CD4-positive, alpha-beta T cell (primary cell): ENCODE measurements at regions not wholly inside any gene's neighbourhood (a gene's known extent, or its start where the extent isn't known, plus 50 kb on each side); places are given as distances from the start of the nearest gene placed in this dataset.

Source experiments
- ATAC-seq: fragments of 200-7000 bp; cut with Tn5 transposase; one replicate; pipeline ENCODE4 v1.10.0; 2022; ENCODE audit warnings: mild to moderate bottlenecking; ENCODE audit not compliant: poor library complexity
- CTCF ChIA-PET: fragments of 350-600 bp; sonication (Branson Sonifier 250); formaldehyde crosslinking; loops from one replicate; lab custom pipeline; 2021; ENCODE audit warnings: antibody characterized with exemption, inconsistent platforms; lab: Charles Lee
- POLR2A ChIA-PET: fragments of 350-600 bp; sonication (Branson Sonifier 250); formaldehyde crosslinking; loops from one replicate; lab custom pipeline; 2021; ENCODE audit warnings: antibody characterized with exemption, inconsistent platforms; lab: Charles Lee
- DNase-seq, 14 experiments: peaks; one replicate each; pipeline ENCODE4 v3.0.0-alpha.2; 2013 to 2020; ENCODE audit warnings: mixed read lengths in 2 of 14
- H3K27ac ChIP-seq, 2 donors: one replicate each; pipeline versions ENCODE4 v1.5.1 to v1.7.0; 2013; ENCODE audit warnings: low read length in 2 of 2, low read depth in 1 of 2, mild to moderate bottlenecking in 1 of 2
- H3K27me3 ChIP-seq, 2 experiments: 1 replicate in 1 of 2; 2 replicates in 1 of 2; pipeline versions ENCODE4 v1.6.1 to v1.7.0; 2013; ENCODE audit warnings: low read length in 2 of 2, control low read depth in 1 of 2, mild to moderate bottlenecking in 1 of 2, moderate library complexity in 1 of 2; ENCODE audit not compliant: insufficient read depth in 2 of 2, control insufficient read depth in 1 of 2
- H3K36me3 ChIP-seq: one replicate; pipeline ENCODE4 v1.6.1; 2013; ENCODE audit warnings: low read length, control low read depth; ENCODE audit not compliant: insufficient read depth
- H3K4me1 ChIP-seq: one replicate; pipeline ENCODE4 v1.6.1; 2013; ENCODE audit warnings: low read length, control low read depth; ENCODE audit not compliant: insufficient read depth
- H3K4me3 ChIP-seq: one replicate; pipeline ENCODE4 v1.5.1; 2013; ENCODE audit warnings: mild to moderate bottlenecking, low read length, moderate library complexity
- H3K9me3 ChIP-seq, 2 experiments: 1 replicate in 1 of 2; 2 replicates in 1 of 2; pipeline versions ENCODE4 v1.6.1 to v1.7.0; 2013; ENCODE audit warnings: low read length in 2 of 2, mild to moderate bottlenecking in 2 of 2, control low read depth in 1 of 2, moderate library complexity in 1 of 2; ENCODE audit not compliant: control insufficient read depth in 1 of 2, insufficient read depth in 1 of 2
- H3K27ac Mint-ChIP-seq: one replicate; pipeline ENCODE4 v1.8.0; 2020; ENCODE audit warnings: mixed read lengths
- H3K27me3 Mint-ChIP-seq: one replicate; pipeline ENCODE4 v1.8.0; 2021; ENCODE audit warnings: mixed read lengths
- H3K36me3 Mint-ChIP-seq: one replicate; pipeline ENCODE4 v1.8.0; 2021; ENCODE audit warnings: low read depth, mixed read lengths
- H3K4me1 Mint-ChIP-seq: one replicate; pipeline ENCODE4 v1.8.0; 2021; ENCODE audit warnings: low read depth, mixed read lengths
- H3K4me3 Mint-ChIP-seq: one replicate; pipeline ENCODE4 v1.8.0; 2020; ENCODE audit warnings: mild to moderate bottlenecking, mixed read lengths
- H3K9me3 Mint-ChIP-seq: one replicate; pipeline ENCODE4 v1.8.0; 2020; ENCODE audit warnings: mixed read lengths
- intact Hi-C, 2 experiments: fragments of 100-400 bp; cut with DNase I in 1 of 2; cut with micrococcal nuclease in 1 of 2; formaldehyde crosslinking; loops; one replicate each; pipeline versions ENCODE4 v1.15.1 to v1.9.0; 2023 to 2025; cut with DNase I, micrococcal nuclease
- TF ChIP-seq, protein P1 (sequence below): fragments of 200-600 bp; IDR thresholded peaks from one replicate; pipeline ENCODE4 v1.8.0; 2022; ENCODE audit warnings: antibody characterized with exemption, mild to moderate bottlenecking

DNA sequence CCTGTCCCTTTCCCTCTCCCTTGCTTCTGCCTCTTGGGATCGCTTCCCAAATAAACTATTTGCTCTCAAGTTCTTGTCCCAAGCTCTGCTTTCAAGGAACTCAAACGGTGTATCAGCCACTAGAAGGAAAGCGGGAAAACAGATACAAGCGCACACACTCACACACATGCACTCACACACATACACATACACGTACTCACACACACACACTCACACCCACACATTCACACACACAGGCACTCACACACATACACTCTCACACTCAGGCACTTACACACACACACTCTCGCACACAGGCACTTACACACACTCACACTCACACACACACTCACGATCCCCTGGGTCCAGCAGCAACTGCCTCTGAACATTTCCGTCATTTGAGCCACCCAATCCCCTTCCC lies 121.9 kb downstream of the RAB11FIP2 start:
- Histone ChIP-seq H3K4me3 (no peak overlapping the region), H3K36me3 (no peaks in the 10 kb centered on the region), H3K9me3 (no peaks in the 10 kb centered on the region), H3K27ac (no peak overlapping the region), H3K27me3 (no peaks in the 10 kb centered on the region), H3K4me1 (no peaks in the 10 kb centered on the region)
- Mint-ChIP-seq H3K4me1 (no peaks in the 10 kb centered on the region), H3K9me3 (no peaks in the 10 kb centered on the region), H3K27me3 (peaks cover 13% of the 10 kb centered on the region), H3K27ac (no peak overlapping the region), H3K4me3 (no peak overlapping the region), H3K36me3 (no peaks in the 10 kb centered on the region)
- no peak for ATAC-seq
- ChIA-PET CTCF (no interaction called here), POLR2A (no interaction called here)
- DNase-seq, result no peak
- intact Hi-C loops, result no loop called here
- TF ChIP-seq, protein P1, sequence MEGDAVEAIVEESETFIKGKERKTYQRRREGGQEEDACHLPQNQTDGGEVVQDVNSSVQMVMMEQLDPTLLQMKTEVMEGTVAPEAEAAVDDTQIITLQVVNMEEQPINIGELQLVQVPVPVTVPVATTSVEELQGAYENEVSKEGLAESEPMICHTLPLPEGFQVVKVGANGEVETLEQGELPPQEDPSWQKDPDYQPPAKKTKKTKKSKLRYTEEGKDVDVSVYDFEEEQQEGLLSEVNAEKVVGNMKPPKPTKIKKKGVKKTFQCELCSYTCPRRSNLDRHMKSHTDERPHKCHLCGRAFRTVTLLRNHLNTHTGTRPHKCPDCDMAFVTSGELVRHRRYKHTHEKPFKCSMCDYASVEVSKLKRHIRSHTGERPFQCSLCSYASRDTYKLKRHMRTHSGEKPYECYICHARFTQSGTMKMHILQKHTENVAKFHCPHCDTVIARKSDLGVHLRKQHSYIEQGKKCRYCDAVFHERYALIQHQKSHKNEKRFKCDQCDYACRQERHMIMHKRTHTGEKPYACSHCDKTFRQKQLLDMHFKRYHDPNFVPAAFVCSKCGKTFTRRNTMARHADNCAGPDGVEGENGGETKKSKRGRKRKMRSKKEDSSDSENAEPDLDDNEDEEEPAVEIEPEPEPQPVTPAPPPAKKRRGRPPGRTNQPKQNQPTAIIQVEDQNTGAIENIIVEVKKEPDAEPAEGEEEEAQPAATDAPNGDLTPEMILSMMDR, result no peak

DNA sequence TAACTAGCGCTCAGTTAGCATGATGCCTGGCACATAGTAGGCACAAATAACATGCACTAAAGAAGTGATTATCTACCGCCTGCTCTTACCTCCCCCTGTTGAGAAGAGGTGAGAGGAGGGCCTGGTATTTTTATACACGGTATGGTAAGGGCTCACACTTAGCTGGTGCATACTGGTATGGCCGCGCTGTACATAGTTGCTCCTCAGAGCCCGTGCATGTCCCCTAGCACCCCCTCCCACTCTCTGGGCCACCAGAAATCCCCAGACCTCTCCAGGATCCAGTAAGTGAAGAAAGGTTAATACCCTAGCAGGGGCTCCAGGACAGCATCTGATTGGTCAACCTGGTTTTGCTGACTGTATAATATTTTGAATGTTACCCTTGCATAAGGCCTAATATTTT lies 121.4 kb downstream of the RAB11FIP2 start:
- POLR2A ChIA-PET, result no interaction called here

DNA sequence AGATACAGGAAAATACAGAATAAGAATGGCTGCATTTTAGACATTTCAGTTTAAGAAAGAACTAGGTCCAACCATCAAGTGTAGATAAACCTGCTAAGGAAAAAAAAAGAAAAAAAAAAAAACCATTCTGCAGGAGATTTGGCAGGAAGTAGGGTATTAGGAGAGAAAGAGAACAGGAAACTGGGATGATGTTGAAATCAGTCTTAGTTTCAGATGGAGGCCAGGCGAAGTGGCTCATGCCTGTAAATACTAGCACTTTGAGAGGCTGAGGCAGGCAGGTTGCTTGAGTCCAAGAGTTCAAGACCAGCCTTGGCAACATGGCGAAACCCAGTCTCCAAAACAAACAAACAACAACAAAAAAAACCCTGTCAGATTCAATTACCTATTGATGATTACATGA lies 120.2 kb downstream of the RAB11FIP2 start:
- H3K4me3 Mint-ChIP-seq, result no peak overlapping the region
- no peaks in the 10 kb centered on the region for H3K36me3 Mint-ChIP-seq
- no peaks in the 10 kb centered on the region for H3K4me1 Mint-ChIP-seq
- H3K27me3 Mint-ChIP-seq, result peaks cover 15% of the 10 kb centered on the region
- ChIA-PET CTCF (no interaction called here), POLR2A (no interaction called here)
- no peak for DNase-seq
- no peak for ATAC-seq
- no peaks in the 10 kb centered on the region for H3K27me3 ChIP-seq
- no peaks in the 10 kb centered on the region for H3K4me1 ChIP-seq
- H3K27ac ChIP-seq, result no peak overlapping the region
- no peaks in the 10 kb centered on the region for H3K9me3 ChIP-seq
- H3K9me3 Mint-ChIP-seq, result no peaks in the 10 kb centered on the region
- no peak overlapping the region for H3K4me3 ChIP-seq
- no peak overlapping the region for H3K27ac Mint-ChIP-seq
- TF ChIP-seq, protein P1, result no peak
- intact Hi-C loops, result no loop called here
- no peaks in the 10 kb centered on the region for H3K36me3 ChIP-seq

More for the DNA sequence above, 121.4 kb downstream of the RAB11FIP2 start:
- Mint-ChIP-seq H3K27ac (no peak overlapping the region), H3K4me3 (no peak overlapping the region), H3K4me1 (no peaks in the 10 kb centered on the region), H3K27me3 (peaks cover 15% of the 10 kb centered on the region), H3K36me3 (no peaks in the 10 kb centered on the region), H3K9me3 (no peaks in the 10 kb centered on the region)
- no peak for ATAC-seq
- intact Hi-C loops, result no loop called here
- no peaks in the 10 kb centered on the region for H3K9me3 ChIP-seq
- no peak overlapping the region for H3K27ac ChIP-seq
- no peaks in the 10 kb centered on the region for H3K4me1 ChIP-seq
- no peak overlapping the region for H3K4me3 ChIP-seq
- no peaks in the 10 kb centered on the region for H3K27me3 ChIP-seq
- CTCF ChIA-PET, result no interaction called here
- TF ChIP-seq, protein P1, result no peak
- H3K36me3 ChIP-seq, result no peaks in the 10 kb centered on the region
- DNase-seq, result no peak
